Neural progenitor cell (in vitro differentiated cells): ENCODE measurements at regions not wholly inside any gene's neighbourhood (a gene's known extent, or its start where the extent isn't known, plus 50 kb on each side); places are given as distances from the start of the nearest gene placed in this dataset.

Experiments used
- EZH2phosphoT487 ChIP-seq: fragments of 200-600 bp; sonication (generic); IDR thresholded peaks from 2 replicates; pipeline ENCODE4 v1.6.1; 2017; ENCODE audit warnings: antibody characterized with exemption
- TF ChIP-seq, protein P1 (sequence below): fragments of 200-600 bp; sonication (generic); IDR thresholded peaks from 2 replicates; pipeline ENCODE4 v1.5.1; 2017; ENCODE audit warnings: antibody characterized with exemption, mild to moderate bottlenecking

GRCh38 chr1:182286761-182287160, 104.8 kb downstream of the GLUL start:
- TF ChIP-seq, protein P1, sequence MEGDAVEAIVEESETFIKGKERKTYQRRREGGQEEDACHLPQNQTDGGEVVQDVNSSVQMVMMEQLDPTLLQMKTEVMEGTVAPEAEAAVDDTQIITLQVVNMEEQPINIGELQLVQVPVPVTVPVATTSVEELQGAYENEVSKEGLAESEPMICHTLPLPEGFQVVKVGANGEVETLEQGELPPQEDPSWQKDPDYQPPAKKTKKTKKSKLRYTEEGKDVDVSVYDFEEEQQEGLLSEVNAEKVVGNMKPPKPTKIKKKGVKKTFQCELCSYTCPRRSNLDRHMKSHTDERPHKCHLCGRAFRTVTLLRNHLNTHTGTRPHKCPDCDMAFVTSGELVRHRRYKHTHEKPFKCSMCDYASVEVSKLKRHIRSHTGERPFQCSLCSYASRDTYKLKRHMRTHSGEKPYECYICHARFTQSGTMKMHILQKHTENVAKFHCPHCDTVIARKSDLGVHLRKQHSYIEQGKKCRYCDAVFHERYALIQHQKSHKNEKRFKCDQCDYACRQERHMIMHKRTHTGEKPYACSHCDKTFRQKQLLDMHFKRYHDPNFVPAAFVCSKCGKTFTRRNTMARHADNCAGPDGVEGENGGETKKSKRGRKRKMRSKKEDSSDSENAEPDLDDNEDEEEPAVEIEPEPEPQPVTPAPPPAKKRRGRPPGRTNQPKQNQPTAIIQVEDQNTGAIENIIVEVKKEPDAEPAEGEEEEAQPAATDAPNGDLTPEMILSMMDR, result no peak
- no peak for TF ChIP-seq EZH2phosphoT487
